GM10266 (cell line): ENCODE measurements at regions not wholly inside any gene's neighbourhood (a gene's known extent, or its start where the extent isn't known, plus 50 kb on each side); places are given as distances from the start of the nearest gene placed in this dataset.
"Not testable (repeated sequence)": the region's sequence is repeated elsewhere in the genome, so short reads cannot be mapped to it uniquely, and the experiment has no call there.

Experiments
- DNase-seq: peaks from one replicate; pipeline ENCODE4 v3.0.0; 2012; ENCODE audit errors: extremely low spot score
- TF ChIP-seq, protein P1 (sequence below): IDR thresholded peaks from 2 replicates; pipeline ENCODE4 v1.5.1; 2012; ENCODE audit warnings: mild to moderate bottlenecking, low read depth; ENCODE audit not compliant: control insufficient read depth, insufficient read depth; ENCODE audit errors: missing control alignments

DNA sequence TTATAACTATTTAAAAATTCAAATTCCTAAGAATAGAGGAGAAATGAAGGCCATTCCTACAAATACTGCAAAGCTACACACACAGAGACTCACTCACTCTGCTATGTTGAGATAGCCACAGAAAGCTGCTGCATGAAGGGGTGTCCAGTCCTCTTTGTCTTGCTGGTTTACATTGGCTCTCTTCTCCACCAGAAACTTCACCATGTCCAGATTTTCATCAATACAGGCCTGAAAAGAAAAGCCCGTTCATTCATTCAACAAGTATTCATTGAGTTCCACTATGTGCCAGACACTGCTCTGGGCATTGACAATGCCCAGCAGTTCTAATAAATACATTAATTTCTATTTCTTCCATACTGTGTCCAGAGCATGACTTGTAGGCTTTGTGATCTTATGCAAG, 732.3 kb downstream of the CDY1 start:
- TF ChIP-seq, protein P1, sequence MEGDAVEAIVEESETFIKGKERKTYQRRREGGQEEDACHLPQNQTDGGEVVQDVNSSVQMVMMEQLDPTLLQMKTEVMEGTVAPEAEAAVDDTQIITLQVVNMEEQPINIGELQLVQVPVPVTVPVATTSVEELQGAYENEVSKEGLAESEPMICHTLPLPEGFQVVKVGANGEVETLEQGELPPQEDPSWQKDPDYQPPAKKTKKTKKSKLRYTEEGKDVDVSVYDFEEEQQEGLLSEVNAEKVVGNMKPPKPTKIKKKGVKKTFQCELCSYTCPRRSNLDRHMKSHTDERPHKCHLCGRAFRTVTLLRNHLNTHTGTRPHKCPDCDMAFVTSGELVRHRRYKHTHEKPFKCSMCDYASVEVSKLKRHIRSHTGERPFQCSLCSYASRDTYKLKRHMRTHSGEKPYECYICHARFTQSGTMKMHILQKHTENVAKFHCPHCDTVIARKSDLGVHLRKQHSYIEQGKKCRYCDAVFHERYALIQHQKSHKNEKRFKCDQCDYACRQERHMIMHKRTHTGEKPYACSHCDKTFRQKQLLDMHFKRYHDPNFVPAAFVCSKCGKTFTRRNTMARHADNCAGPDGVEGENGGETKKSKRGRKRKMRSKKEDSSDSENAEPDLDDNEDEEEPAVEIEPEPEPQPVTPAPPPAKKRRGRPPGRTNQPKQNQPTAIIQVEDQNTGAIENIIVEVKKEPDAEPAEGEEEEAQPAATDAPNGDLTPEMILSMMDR = no peak
- DNase-seq = no peak

DNA sequence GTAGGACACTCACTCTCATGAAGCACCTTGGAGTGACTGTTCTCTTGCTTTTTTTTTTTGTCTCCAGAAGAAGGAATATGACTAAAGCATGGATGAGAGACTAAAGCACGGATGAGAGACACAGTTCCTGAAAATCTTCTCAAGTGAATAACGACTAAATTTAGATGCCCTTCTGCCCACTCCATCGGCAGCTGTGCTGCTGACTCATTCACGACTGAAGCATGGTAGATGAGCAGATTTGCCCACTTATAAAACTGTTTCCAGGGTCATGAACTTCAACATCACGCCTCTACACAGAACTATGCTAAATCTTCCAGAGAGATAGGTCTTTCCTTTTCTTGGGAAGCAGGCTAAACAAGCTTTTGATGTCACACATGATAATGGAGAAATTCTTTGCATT, 738.0 kb downstream of the CDY1 start:
- DNase-seq = not testable (repeated sequence)

DNA sequence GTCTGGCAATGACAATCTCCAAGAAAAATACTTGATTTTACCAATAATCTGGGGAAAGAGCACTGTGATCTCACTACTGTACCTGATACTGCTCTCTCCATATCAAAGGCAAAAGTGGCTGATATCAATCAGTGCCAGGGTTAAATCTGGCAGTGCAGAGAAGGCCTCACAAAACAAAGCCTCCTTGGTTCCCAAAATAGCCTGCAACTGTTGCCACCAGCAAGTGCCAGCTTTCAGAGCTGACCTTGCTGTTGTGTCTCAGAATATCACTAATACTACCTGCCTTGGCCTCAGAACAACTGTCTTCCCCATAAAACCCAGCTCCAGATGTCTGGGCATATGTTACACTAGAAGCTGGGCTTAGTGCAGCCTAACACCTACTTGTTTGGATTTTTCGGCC, 738.6 kb downstream of the CDY1 start:
- not testable (repeated sequence) for DNase-seq

DNA sequence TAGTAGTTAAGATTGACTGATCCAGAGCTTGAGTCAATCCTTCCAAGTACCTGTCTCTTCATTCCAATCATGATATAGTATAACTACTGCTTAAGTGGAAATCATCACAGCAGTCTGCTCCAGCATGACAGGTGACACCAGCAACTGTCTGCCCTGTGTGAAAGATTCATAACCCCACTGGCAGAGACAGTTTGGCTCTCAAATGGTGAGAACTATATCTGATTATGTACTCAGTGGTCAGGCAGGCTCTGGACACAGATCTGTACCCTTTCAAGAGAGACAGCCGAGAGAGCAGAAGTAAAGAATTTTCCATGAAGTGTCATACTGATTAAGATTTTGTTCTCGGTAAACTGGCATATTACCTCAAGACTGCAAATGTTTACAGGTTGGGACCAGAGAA, 741.5 kb downstream of the CDY1 start:
- DNase-seq = not testable (repeated sequence)

DNA sequence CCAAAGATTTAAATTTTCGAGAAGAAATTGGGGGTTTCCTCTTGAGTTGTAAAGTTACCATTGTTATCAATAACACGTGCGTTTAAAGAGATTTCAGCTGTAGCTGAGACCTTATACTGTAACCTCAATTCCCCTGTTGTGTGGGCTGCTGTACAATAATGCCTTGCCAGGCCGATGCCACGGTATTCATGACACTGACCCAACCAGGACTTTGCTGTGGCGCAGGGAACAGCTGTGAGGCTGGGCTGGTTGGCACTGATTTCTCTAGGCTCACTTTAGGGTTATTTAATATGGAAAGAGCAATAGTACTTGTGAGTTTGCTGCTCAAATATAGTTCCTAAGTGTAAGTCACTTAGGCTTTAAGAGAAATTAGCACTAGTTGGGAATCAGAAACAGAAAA, 744.2 kb downstream of the CDY1 start:
- DNase-seq = not testable (repeated sequence)

DNA sequence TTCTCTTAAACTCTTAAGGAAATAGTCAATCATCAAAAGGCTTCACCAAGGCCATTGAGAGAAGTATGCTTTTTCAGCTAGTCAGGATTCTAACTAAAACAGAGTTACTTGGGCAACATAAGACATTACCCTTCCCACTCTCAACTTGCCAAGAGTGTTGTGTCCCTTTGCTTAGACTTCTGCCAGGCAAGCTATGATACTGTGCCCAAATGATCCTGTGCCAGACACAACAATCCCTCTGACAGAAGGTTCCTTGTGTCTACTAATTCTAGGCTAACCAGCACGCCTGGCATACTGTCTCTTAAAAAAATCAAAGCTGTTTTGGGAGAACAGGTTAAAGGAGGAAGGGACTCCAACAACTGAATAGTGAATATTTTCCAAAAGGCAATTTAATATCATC, 750.6 kb downstream of the CDY1 start:
- DNase-seq = not testable (repeated sequence)

DNA sequence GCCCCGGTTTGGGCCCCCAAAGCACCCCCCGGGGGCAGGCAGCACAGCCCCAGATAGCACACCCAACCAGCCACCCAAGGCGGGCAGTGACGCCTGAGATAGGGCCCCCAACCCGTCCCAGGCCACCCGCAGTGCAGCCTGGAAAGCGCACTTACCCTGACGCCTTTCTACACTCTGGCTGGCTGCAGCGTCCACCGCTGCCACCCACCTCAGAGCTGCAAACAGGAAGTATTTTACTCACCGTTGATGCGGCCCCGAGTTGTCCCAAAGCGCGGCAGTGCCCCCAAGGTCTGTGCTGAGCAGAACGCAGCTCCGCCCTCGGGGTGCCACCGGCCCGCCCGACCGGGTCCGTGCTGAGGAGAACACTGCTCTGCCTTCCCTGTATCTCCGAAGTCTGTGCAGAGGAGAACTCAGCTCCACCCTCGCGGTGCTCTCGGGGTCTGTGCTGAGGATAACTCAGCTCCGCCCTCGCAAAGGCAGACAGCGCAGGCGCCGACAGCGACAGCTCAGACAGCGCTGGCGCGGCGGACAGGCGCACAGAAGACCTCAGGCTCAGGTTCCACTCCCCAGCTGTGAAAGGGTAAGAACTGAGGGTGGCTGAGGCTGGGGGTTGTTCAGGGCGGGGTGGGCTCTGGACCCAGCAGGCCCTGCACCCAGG, 786.9 kb downstream of the CDY1 start:
- TF ChIP-seq, protein P1 = no peak
- no peak for DNase-seq

DNA sequence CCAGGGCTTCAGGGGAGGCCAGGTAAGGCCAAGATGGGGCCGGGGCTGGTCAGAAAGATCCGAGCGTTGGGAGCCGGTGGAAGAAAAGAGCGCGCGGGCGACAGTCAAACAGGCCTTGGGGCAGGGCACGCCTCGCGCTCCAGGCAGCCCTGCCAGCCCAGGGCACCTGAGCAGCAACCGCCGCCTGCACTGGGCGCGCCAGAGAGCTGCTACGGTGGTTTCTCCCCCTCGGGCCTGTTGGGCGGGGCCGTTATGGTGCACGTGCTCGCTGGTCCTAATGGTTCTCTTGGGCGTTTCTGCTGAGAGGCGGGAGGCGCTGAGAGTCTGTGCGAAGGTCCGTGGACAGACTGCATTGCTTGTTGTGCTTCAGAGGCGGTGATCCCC, 787.4 kb downstream of the CDY1 start:
- TF ChIP-seq, protein P1 = no peak
- DNase-seq = no peak
